Gastroesophageal sphincter (tissue), 4 donors: ENCODE measurements at regions not wholly inside any gene's neighbourhood (a gene's known extent, or its start where the extent isn't known, plus 50 kb on each side); places are given as distances from the start of the nearest gene placed in this dataset.

Experiments
- ATAC-seq: fragments of 150-250 bp; one replicate; pipeline ENCODE4 v1.9.1; 2016; ENCODE audit warnings: mild to moderate bottlenecking, moderate library complexity
- H3K27ac ChIP-seq, 4 donors: fragments of 200-600 bp; sonication (generic) in 3 of 4; 1 replicate in 3 of 4; 2 replicates in 1 of 4; pipeline ENCODE4 v1.5.1; 2016 to 2019
- H3K27me3 ChIP-seq: fragments of 200-600 bp; sonication (generic); one replicate; pipeline ENCODE4 v1.5.1; 2019
- H3K36me3 ChIP-seq, 2 donors: fragments of 200-600 bp; sonication (generic); one replicate each; pipeline ENCODE4 v1.5.1; 2019; ENCODE audit warnings: control low read depth in 1 of 2
- H3K4me1 ChIP-seq, 3 donors: fragments of 200-600 bp; sonication (generic); 1 replicate in 2 of 3; 2 replicates in 1 of 3; pipeline ENCODE4 v1.5.1; 2016 to 2019; ENCODE audit warnings: control low read depth in 2 of 3
- H3K4me3 ChIP-seq, 2 donors: fragments of 200-600 bp; sonication (generic); one replicate each; pipeline ENCODE4 v1.5.1; 2019; ENCODE audit warnings: mild to moderate bottlenecking in 1 of 2, moderate library complexity in 1 of 2
- H3K9me3 ChIP-seq, 3 donors: fragments of 200-600 bp; sonication (generic); one replicate each; pipeline ENCODE4 v1.5.1; 2017 to 2019; ENCODE audit warnings: control low read depth in 2 of 3
- CTCF ChIP-seq, 4 experiments: fragments of 200-600 bp in 2 of 4; fragments of 450-650 bp in 2 of 4; sonication (generic) in 1 of 4; IDR thresholded peaks; one replicate each; pipeline ENCODE4 v1.5.1; 2017 to 2019; ENCODE audit warnings: antibody characterized with exemption in 4 of 4, mild to moderate bottlenecking in 2 of 4, moderate library complexity in 2 of 4
- EP300 ChIP-seq: sonication (generic); formaldehyde crosslinking; IDR thresholded peaks from one replicate; pipeline ENCODE4 v1.6.1; 2017; ENCODE audit warnings: antibody characterized with exemption, mild to moderate bottlenecking
- POLR2A ChIP-seq, 2 donors: fragments of 450-650 bp; IDR thresholded peaks; one replicate each; pipeline ENCODE4 v1.6.1; 2017; ENCODE audit warnings: antibody characterized with exemption in 2 of 2, mild to moderate bottlenecking in 2 of 2, moderate library complexity in 1 of 2
- POLR2AphosphoS5 ChIP-seq: sonication (generic); formaldehyde crosslinking; IDR thresholded peaks from one replicate; pipeline ENCODE4 v1.6.1; 2017; ENCODE audit warnings: antibody characterized with exemption
- WGBS, 2 donors: methylation state at CpG; one replicate each; pipeline ENCODE4 v1.1.5; 2018; ENCODE audit warnings: low coverage in 1 of 2; 5-methylcytosine and 5-hydroxymethylcytosine counted together

DNA sequence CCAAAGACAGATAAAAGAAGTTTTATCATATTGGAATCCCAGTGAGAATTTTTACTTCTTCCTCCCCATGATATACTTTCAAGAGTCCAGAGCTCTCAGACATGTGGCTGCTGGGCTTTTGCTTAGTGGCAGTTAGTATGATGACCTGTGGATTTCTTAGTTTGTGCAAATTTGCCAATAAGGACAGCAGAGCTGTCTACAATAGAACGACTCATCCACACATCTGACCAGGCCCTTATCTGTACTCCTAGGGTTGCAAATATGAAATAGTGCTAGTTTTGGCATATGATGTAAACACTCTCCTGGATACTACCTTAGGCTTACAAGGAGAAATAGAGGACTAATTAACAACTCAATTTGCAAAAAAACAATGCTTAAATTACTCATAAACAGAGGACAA, 758.4 kb upstream of the TMEFF2 start:
- Histone ChIP-seq H3K36me3 (no peaks in the 10 kb centered on the region), H3K27me3 (no peaks in the 10 kb centered on the region), H3K9me3 (no peaks in the 10 kb centered on the region), H3K4me1 (no peaks in the 10 kb centered on the region), H3K27ac (no peak overlapping the region), H3K4me3 (no peak overlapping the region)
- TF ChIP-seq POLR2A (IDR thresholded peaks at IDR 0.05) (no peak), EP300 (no peak), CTCF (IDR thresholded peaks at IDR 0.05) (no peak), POLR2AphosphoS5 (no peak)
- no peak for ATAC-seq
- 50 to 70% methylated on average over 1 of the region's 1 CpG for WGBS, 2 donors

DNA sequence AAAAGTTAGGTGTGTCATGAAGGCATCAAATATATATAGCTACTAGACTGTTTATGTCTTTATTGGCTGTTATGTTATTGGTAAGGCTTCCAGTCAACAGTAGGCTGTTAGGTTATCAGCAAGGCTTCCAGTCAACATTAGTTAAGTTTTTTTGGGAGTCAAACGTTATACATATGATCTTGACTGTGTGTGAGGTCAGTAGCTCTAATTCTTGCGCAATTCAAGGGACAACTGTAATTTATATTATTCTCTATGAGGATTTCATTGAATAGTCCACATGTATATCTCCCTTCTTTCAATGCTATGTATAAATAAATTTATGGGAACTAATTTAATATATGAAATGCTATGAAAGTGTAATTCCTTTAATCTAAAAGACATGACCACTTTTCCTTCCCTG, 757.5 kb upstream of the TMEFF2 start:
- Histone ChIP-seq H3K36me3 (no peaks in the 10 kb centered on the region), H3K4me1 (no peaks in the 10 kb centered on the region), H3K27ac (no peak overlapping the region), H3K27me3 (no peaks in the 10 kb centered on the region), H3K4me3 (no peak overlapping the region), H3K9me3 (no peaks in the 10 kb centered on the region)
- WGBS, 2 donors = 69 to 77% methylated on average over 2 of the region's 2 CpGs
- TF ChIP-seq POLR2AphosphoS5 (no peak), EP300 (no peak), CTCF (IDR thresholded peaks at IDR 0.05) (no peak), POLR2A (IDR thresholded peaks at IDR 0.05) (no peak)
- no peak for ATAC-seq

DNA sequence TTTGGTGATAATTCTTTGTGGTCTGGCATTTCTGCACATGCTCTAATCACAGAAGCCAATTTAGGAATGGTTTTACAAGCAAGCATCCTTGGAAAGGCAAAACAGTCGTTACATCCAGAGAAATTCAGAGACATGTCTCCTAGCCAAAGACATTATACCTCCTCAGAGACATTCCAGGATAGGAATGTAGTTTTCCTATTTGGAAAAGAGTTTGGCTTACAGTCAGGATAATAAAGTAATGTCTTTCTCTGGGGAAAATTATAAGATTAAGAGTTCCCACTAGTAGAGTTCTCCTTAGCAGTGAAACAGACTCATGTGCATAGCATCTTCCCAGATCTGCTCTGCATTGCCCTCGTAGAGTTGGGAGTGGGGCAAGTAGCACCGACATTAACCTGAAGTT, 753.6 kb upstream of the TMEFF2 start:
- Histone ChIP-seq H3K27me3 (no peaks in the 10 kb centered on the region), H3K9me3 (no peaks in the 10 kb centered on the region), H3K4me3 (no peak overlapping the region), H3K4me1 (no peaks in the 10 kb centered on the region), H3K27ac (no peak overlapping the region), H3K36me3 (no peaks in the 10 kb centered on the region)
- 39 to 69% methylated on average over 2 to 3 of the region's 3 CpGs for WGBS, 2 donors
- TF ChIP-seq POLR2AphosphoS5 (no peak), CTCF (IDR thresholded peaks at IDR 0.05) (no peak), EP300 (no peak), POLR2A (IDR thresholded peaks at IDR 0.05) (no peak)
- no peak for ATAC-seq

DNA sequence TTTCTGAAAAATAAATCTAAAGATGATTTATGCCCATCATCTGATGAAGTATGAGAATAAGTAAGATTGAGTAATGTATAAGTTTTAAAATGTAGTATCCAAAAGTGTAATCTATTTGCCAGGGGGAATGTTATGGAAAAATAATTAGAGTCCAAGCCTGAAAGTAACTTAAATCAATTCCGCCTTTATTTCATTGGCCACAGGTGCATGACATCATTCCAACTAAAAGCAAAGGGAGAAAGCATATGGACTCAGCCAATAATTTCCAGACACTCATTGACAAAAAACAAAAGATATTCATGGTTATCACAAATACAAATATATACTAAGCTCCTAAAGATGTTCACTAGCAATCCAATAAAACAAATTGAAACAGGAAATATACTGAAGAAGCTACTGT, 752.6 kb upstream of the TMEFF2 start:
- Histone ChIP-seq H3K27ac (no peak overlapping the region), H3K4me3 (no peak overlapping the region), H3K36me3 (no peaks in the 10 kb centered on the region), H3K9me3 (no peaks in the 10 kb centered on the region), H3K27me3 (no peaks in the 10 kb centered on the region), H3K4me1 (no peaks in the 10 kb centered on the region)
- 92 to 100% methylated on average over 1 of the region's 1 CpG for WGBS, 2 donors
- no peak for ATAC-seq
- TF ChIP-seq CTCF (IDR thresholded peaks at IDR 0.05) (no peak), POLR2AphosphoS5 (no peak), EP300 (no peak), POLR2A (IDR thresholded peaks at IDR 0.05) (no peak)

GRCh38 chr2:192940767-192941166, 746.0 kb upstream of the TMEFF2 start:
- Histone ChIP-seq H3K36me3 (no peaks in the 10 kb centered on the region), H3K27me3 (no peaks in the 10 kb centered on the region), H3K9me3 (no peaks in the 10 kb centered on the region), H3K4me1 (no peaks in the 10 kb centered on the region), H3K27ac (no peak overlapping the region), H3K4me3 (no peak overlapping the region)
- WGBS, 2 donors = 63 to 71% methylated on average over 1 of the region's 1 CpG
- no peak for TF ChIP-seq CTCF (IDR thresholded peaks at IDR 0.05)
- TF ChIP-seq POLR2AphosphoS5 = no peak
- no peak for TF ChIP-seq EP300
- TF ChIP-seq POLR2A (IDR thresholded peaks at IDR 0.05) = no peak
- ATAC-seq = no peak
